ENCODE measurements at regions not wholly inside any gene's neighbourhood (a gene's known extent, or its start where the extent isn't known, plus 50 kb on each side); places are given as distances from the start of the nearest gene placed in this dataset.
"Not testable (repeated sequence)": the region's sequence is repeated elsewhere in the genome, so short reads cannot be mapped to it uniquely, and the experiment has no call there.

DNA sequence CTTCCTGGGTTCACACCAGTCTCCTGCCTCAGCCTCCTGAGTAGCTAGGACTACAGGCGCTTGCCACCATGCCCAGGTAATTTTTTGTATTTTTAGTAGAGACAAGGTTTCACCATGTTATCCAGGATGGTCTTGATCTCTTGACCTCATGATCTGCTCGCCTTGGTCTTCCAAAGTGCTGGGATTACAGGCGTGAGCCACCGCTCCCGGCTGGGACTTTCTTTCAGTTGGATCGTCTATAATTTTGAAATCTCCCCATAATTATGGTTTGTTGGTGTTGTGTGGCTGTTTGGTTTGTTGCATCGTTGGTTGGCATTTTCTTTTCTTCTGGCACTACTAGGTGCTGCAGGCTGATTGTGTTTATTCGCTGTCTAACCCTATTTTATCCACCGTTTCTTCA lies 343.6 kb upstream of the NPAP1 start:
- TF ChIP-seq, protein P1, sequence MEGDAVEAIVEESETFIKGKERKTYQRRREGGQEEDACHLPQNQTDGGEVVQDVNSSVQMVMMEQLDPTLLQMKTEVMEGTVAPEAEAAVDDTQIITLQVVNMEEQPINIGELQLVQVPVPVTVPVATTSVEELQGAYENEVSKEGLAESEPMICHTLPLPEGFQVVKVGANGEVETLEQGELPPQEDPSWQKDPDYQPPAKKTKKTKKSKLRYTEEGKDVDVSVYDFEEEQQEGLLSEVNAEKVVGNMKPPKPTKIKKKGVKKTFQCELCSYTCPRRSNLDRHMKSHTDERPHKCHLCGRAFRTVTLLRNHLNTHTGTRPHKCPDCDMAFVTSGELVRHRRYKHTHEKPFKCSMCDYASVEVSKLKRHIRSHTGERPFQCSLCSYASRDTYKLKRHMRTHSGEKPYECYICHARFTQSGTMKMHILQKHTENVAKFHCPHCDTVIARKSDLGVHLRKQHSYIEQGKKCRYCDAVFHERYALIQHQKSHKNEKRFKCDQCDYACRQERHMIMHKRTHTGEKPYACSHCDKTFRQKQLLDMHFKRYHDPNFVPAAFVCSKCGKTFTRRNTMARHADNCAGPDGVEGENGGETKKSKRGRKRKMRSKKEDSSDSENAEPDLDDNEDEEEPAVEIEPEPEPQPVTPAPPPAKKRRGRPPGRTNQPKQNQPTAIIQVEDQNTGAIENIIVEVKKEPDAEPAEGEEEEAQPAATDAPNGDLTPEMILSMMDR (IDR thresholded peaks at IDR 0.05): not testable (repeated sequence)
- TF ChIP-seq POLR2A (IDR thresholded peaks at IDR 0.05): not testable (repeated sequence)
